ENCODE measurements at regions not wholly inside any gene's neighbourhood (a gene's known extent, or its start where the extent isn't known, plus 50 kb on each side); places are given as distances from the start of the nearest gene placed in this dataset.

- Histone ChIP-seq H3K9ac (no peak overlapping the region), H4K20me1 (ENCODE audit: insufficient read depth) (no peaks in the 10 kb centered on the region), H3F3A (ENCODE audit: insufficient read depth) (no peaks in the 10 kb centered on the region), H3K4me1 (ENCODE audit: insufficient read depth) (no peaks in the 10 kb centered on the region), H3K27ac (no peak overlapping the region), H3K79me2 (ENCODE audit: insufficient read depth) (no peaks in the 10 kb centered on the region), H2AFZ (no peak overlapping the region), H3K9me2 (ENCODE audit: insufficient read depth) (no peaks in the 10 kb centered on the region), H3K36me3 (ENCODE audit: low read depth) (no peaks in the 10 kb centered on the region), H3K9me3 (ENCODE audit: low read depth) (no peaks in the 10 kb centered on the region), H3K4me2 (ENCODE audit: unreplicated experiment) (no peak overlapping the region), H3K27me3 (replicated peaks; ENCODE audit: insufficient read depth) (no peaks in the 10 kb centered on the region; the same call in 1 of the 2 replicates), H3K4me3 (no peak overlapping the region)
- WGBS, 2 experiments (ENCODE audit: low coverage in 1 of 2, low lambda C conversion rate in 2 of 2, missing lambda C conversion rate in 2 of 2), result 50 to 56% methylated on average over 4 of the region's 4 CpGs
- no peak for TF ChIP-seq EZH2 (IDR thresholded peaks at IDR 0.05; ENCODE audit: insufficient read depth, poor library complexity, severe bottlenecking)
- TF ChIP-seq EZH2phosphoT487 (IDR thresholded peaks at IDR 0.05; ENCODE audit: insufficient read depth, low read depth), result no peak
- DNase-seq, result no peak
- in situ Hi-C loops (cut with MboI), result no loop called here
These were observed 117.8 kb upstream of the TMTC1 start for GRCh38 chr12:29901585-29901984.

- Histone ChIP-seq H3K4me1 (ENCODE audit: insufficient read depth) (no peaks in the 10 kb centered on the region), H3K4me2 (ENCODE audit: unreplicated experiment) (no peak overlapping the region), H3K27ac (no peak overlapping the region), H3K9me2 (ENCODE audit: insufficient read depth) (no peaks in the 10 kb centered on the region), H2AFZ (no peak overlapping the region), H3K9me3 (ENCODE audit: low read depth) (no peaks in the 10 kb centered on the region), H3K79me2 (ENCODE audit: insufficient read depth) (no peaks in the 10 kb centered on the region), H3F3A (ENCODE audit: insufficient read depth) (no peaks in the 10 kb centered on the region), H3K27me3 (replicated peaks; ENCODE audit: insufficient read depth) (no peaks in the 10 kb centered on the region; the same call in 1 of the 2 replicates), H3K36me3 (ENCODE audit: low read depth) (no peaks in the 10 kb centered on the region), H4K20me1 (ENCODE audit: insufficient read depth) (no peaks in the 10 kb centered on the region), H3K4me3 (no peak overlapping the region), H3K9ac (no peak overlapping the region)
- TF ChIP-seq EZH2phosphoT487 (IDR thresholded peaks at IDR 0.05; ENCODE audit: insufficient read depth, low read depth), result no peak
- TF ChIP-seq EZH2 (IDR thresholded peaks at IDR 0.05; ENCODE audit: insufficient read depth, poor library complexity, severe bottlenecking), result no peak
- no peak for DNase-seq
- WGBS, 2 experiments (ENCODE audit: low coverage in 1 of 2, low lambda C conversion rate in 2 of 2, missing lambda C conversion rate in 2 of 2), result 46 to 55% methylated on average over 2 of the region's 2 CpGs
- in situ Hi-C loops (cut with MboI), result no loop called here
These were observed 115.6 kb upstream of the TMTC1 start for GRCh38 chr12:29899212-29899931.

- in situ Hi-C loops (cut with MboI), result no loop called here
These were observed 112.2 kb upstream of the TMTC1 start for GRCh38 chr12:29895966-29896365.

GRCh38 chr12:29893002-29893401, 109.3 kb upstream of the TMTC1 start:
- Histone ChIP-seq H3K79me2 (ENCODE audit: insufficient read depth) (no peaks in the 10 kb centered on the region), H3K27ac (no peak overlapping the region), H3K4me1 (ENCODE audit: insufficient read depth) (no peaks in the 10 kb centered on the region), H3K9me2 (ENCODE audit: insufficient read depth) (no peaks in the 10 kb centered on the region), H4K20me1 (ENCODE audit: insufficient read depth) (no peaks in the 10 kb centered on the region), H3K27me3 (replicated peaks; ENCODE audit: insufficient read depth) (no peaks in the 10 kb centered on the region; the same call in 1 of the 2 replicates), H3K4me2 (ENCODE audit: unreplicated experiment) (no peak overlapping the region), H3K9ac (no peak overlapping the region), H2AFZ (no peak overlapping the region), H3K9me3 (ENCODE audit: low read depth) (no peaks in the 10 kb centered on the region), H3K4me3 (no peak overlapping the region), H3K36me3 (ENCODE audit: low read depth) (no peaks in the 10 kb centered on the region), H3F3A (ENCODE audit: insufficient read depth) (no peaks in the 10 kb centered on the region)
- DNase-seq, result no peak
- WGBS, 2 experiments (ENCODE audit: low coverage in 1 of 2, low lambda C conversion rate in 2 of 2, missing lambda C conversion rate in 2 of 2), result 76 to 85% methylated on average over 3 of the region's 3 CpGs
- TF ChIP-seq EZH2 (IDR thresholded peaks at IDR 0.05; ENCODE audit: insufficient read depth, poor library complexity, severe bottlenecking), result no peak
- no peak for TF ChIP-seq EZH2phosphoT487 (IDR thresholded peaks at IDR 0.05; ENCODE audit: insufficient read depth, low read depth)
- in situ Hi-C loops (cut with MboI), result no loop called here

More at GRCh38 chr12:29895966-29896365, 112.2 kb upstream of the TMTC1 start:
- no peaks in the 10 kb centered on the region for H3F3A ChIP-seq (ENCODE audit: insufficient read depth)
- H3K9me3 ChIP-seq (ENCODE audit: low read depth), result no peaks in the 10 kb centered on the region
- TF ChIP-seq EZH2 (IDR thresholded peaks at IDR 0.05; ENCODE audit: insufficient read depth, poor library complexity, severe bottlenecking) (no peak), EZH2phosphoT487 (IDR thresholded peaks at IDR 0.05; ENCODE audit: insufficient read depth, low read depth) (no peak)
- no peaks in the 10 kb centered on the region for H4K20me1 ChIP-seq (ENCODE audit: insufficient read depth)
- H3K27me3 ChIP-seq (replicated peaks; ENCODE audit: insufficient read depth), result no peaks in the 10 kb centered on the region; the same call in 1 of the 2 replicates
- 42 to 52% methylated on average over 3 of the region's 3 CpGs for WGBS, 2 experiments (ENCODE audit: low coverage in 1 of 2, low lambda C conversion rate in 2 of 2, missing lambda C conversion rate in 2 of 2)
- H3K27ac ChIP-seq, result no peak overlapping the region
- H2AFZ ChIP-seq, result no peak overlapping the region
- no peaks in the 10 kb centered on the region for H3K36me3 ChIP-seq (ENCODE audit: low read depth)
- no peak overlapping the region for H3K4me3 ChIP-seq
- no peaks in the 10 kb centered on the region for H3K79me2 ChIP-seq (ENCODE audit: insufficient read depth)
- no peak overlapping the region for H3K4me2 ChIP-seq (ENCODE audit: unreplicated experiment)
- no peak overlapping the region for H3K9ac ChIP-seq
- no peaks in the 10 kb centered on the region for H3K4me1 ChIP-seq (ENCODE audit: insufficient read depth)
- H3K9me2 ChIP-seq (ENCODE audit: insufficient read depth), result no peaks in the 10 kb centered on the region
- DNase-seq, result no peak
